SU-DHL-6 (cell line): ENCODE measurements at regions not wholly inside any gene's neighbourhood (a gene's known extent, or its start where the extent isn't known, plus 50 kb on each side); places are given as distances from the start of the nearest gene placed in this dataset.

Source experiments
- H2AFZ ChIP-seq: fragments of 200-600 bp; sonication (generic); 2 replicates; pipeline ENCODE4 v1.6.1; 2014; ENCODE audit warnings: low read depth, mild to moderate bottlenecking, moderate library complexity, mixed read lengths, antibody characterized with exemption, low read length; ENCODE audit not compliant: severe bottlenecking
- H3F3A ChIP-seq: fragments of 200-600 bp; shearing (Covaris generic); 2 replicates; pipeline ENCODE4 v1.6.0; 2016; ENCODE audit warnings: antibody characterized with exemption, mild to moderate bottlenecking; ENCODE audit not compliant: insufficient read depth
- H3K27ac ChIP-seq: fragments of 200-600 bp; sonication (generic); 2 replicates; pipeline ENCODE4 v1.5.1; 2016; ENCODE audit warnings: low read depth, mild to moderate bottlenecking, low read length, moderate library complexity, mixed read lengths
- H3K27me3 ChIP-seq: fragments of 200-600 bp; sonication (generic), shearing (Covaris generic); 2 replicates; pipeline ENCODE4 v1.6.0; 2014; ENCODE audit warnings: mild to moderate bottlenecking, low read length
- H3K36me3 ChIP-seq: fragments of 200-600 bp; sonication (generic); 2 replicates; pipeline ENCODE4 v1.6.1; 2014; ENCODE audit warnings: mild to moderate bottlenecking, low read length, mixed read lengths
- H3K4me2 ChIP-seq: fragments of 300-600, 200-600 bp; shearing (Covaris generic), sonication (generic); 2 replicates; pipeline ENCODE4 v1.6.0; 2014; ENCODE audit warnings: low read length, low read depth, mild to moderate bottlenecking; ENCODE audit not compliant: poor library complexity, severe bottlenecking
- H3K4me3 ChIP-seq: fragments of 200-600 bp; sonication (generic); 2 replicates; pipeline ENCODE4 v1.5.1; 2014; ENCODE audit warnings: antibody characterized with exemption, low read length, mild to moderate bottlenecking, mixed read lengths; ENCODE audit not compliant: insufficient read depth, poor library complexity, severe bottlenecking
- H3K79me2 ChIP-seq: fragments of 200-600 bp; sonication (generic); 2 replicates; pipeline ENCODE4 v1.6.1; 2014; ENCODE audit warnings: mild to moderate bottlenecking, low read length, moderate library complexity; ENCODE audit not compliant: insufficient read depth
- H3K9ac ChIP-seq: fragments of 200-600 bp; sonication (generic); 2 replicates; pipeline ENCODE4 v1.7.0; 2014; ENCODE audit warnings: mild to moderate bottlenecking, low read length
- H3K9me2 ChIP-seq: fragments of 200-600 bp; sonication (generic); replicated peaks from 2 replicates; pipeline ENCODE4 v1.6.1; 2014; ENCODE audit warnings: low read length; ENCODE audit not compliant: insufficient read depth
- H3K9me3 ChIP-seq: fragments of 200-600 bp; sonication (generic); 2 replicates; pipeline ENCODE4 v1.6.1; 2014; ENCODE audit warnings: low read length, mixed read lengths; ENCODE audit not compliant: insufficient read depth
- H4K20me1 ChIP-seq: fragments of 200-600 bp; sonication (generic); 2 replicates; pipeline ENCODE4 v1.6.1; 2014; ENCODE audit warnings: low read depth, mild to moderate bottlenecking, antibody characterized with exemption, low read length, moderate library complexity, mixed read lengths
- CTCF ChIP-seq: fragments of 200-600 bp; sonication (generic); IDR thresholded peaks from one replicate; pipeline ENCODE4 v1.5.1; 2017; ENCODE audit warnings: antibody characterized with exemption, mild to moderate bottlenecking, low read length, moderate library complexity; ENCODE audit not compliant: insufficient read depth, poor library complexity, severe bottlenecking
- EZH2phosphoT487 ChIP-seq: fragments of 200-600 bp; sonication (generic), shearing (Covaris generic); conservative IDR thresholded peaks from 2 replicates; pipeline ENCODE4 v1.6.1; 2018; ENCODE audit warnings: mild to moderate bottlenecking, antibody characterized with exemption, low read length, moderate library complexity, mixed read lengths

DNA sequence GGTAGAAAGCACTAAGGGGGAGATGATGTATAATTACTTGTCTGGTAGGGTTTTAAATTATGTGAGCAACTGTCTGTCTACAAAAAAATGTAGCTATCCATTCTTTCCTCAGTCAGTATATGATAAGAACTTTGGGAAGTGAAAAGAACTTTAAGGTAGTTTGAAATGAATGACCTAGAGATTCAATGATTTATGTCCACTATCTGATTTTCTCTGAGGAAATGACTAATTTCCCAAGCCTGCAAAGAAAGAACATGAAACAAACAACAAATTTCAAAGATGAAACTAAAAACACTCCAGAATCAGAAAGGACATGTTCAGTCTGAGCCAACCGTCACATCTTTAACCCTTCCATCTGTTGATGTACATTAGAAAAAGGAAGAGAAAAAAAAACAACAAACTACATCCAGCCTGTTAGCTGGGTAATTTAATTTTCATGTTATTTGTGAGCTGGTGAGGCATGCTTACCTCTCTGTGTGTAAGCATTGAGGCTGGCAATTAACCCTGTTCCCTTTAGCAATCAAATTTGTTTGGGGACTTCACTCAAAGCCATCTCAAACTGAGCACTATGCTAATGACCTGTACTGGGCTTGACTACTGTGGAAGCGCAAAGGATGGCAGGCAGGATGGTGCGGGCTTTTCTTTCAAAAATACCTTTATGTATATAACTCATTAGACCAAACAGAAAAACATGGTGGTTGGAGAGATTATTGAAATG lies 220.1 kb downstream of the TUSC7 start:
- Histone ChIP-seq H3K27ac (no peak overlapping the region), H2AFZ (no peak overlapping the region), H3K4me2 (no peak overlapping the region)

GRCh38 chr3:116930786-116931185 lies 221.2 kb downstream of the TUSC7 start:
- Histone ChIP-seq H3K27me3 (no peaks in the 10 kb centered on the region), H3K9ac (no peak overlapping the region), H3K9me2 (no peaks in the 10 kb centered on the region), H3K36me3 (no peaks in the 10 kb centered on the region), H2AFZ (no peak overlapping the region), H3F3A (no peaks in the 10 kb centered on the region), H3K27ac (no peak overlapping the region), H3K4me3 (no peak overlapping the region), H3K79me2 (no peaks in the 10 kb centered on the region), H3K9me3 (no peaks in the 10 kb centered on the region), H4K20me1 (no peaks in the 10 kb centered on the region), H3K4me2 (no peak overlapping the region)
- no peak for TF ChIP-seq CTCF
- no peak for TF ChIP-seq EZH2phosphoT487

More for the DNA sequence above, 220.1 kb downstream of the TUSC7 start:
- Histone ChIP-seq H3K9me2 (no peaks in the 10 kb centered on the region), H3K36me3 (no peaks in the 10 kb centered on the region), H3F3A (no peaks in the 10 kb centered on the region), H3K79me2 (no peaks in the 10 kb centered on the region), H4K20me1 (no peaks in the 10 kb centered on the region), H3K4me3 (no peak overlapping the region), H3K9me3 (no peaks in the 10 kb centered on the region), H3K9ac (no peak overlapping the region), H3K27me3 (no peaks in the 10 kb centered on the region)
- TF ChIP-seq CTCF (no peak), EZH2phosphoT487 (no peak)

- Histone ChIP-seq H3K9me3 (no peaks in the 10 kb centered on the region), H3K27me3 (no peaks in the 10 kb centered on the region), H3K9me2 (no peaks in the 10 kb centered on the region), H3K79me2 (no peaks in the 10 kb centered on the region), H3K9ac (no peak overlapping the region), H3K27ac (no peak overlapping the region), H3F3A (no peaks in the 10 kb centered on the region), H2AFZ (no peak overlapping the region), H4K20me1 (no peaks in the 10 kb centered on the region), H3K4me2 (no peak overlapping the region), H3K36me3 (no peaks in the 10 kb centered on the region), H3K4me3 (no peak overlapping the region)
- TF ChIP-seq EZH2phosphoT487 (no peak), CTCF (no peak)
Observed at GRCh38 chr3:116939091-116939490, 229.5 kb downstream of the TUSC7 start.
